SK-N-SH (cell line): ENCODE measurements at regions not wholly inside any gene's neighbourhood (a gene's known extent, or its start where the extent isn't known, plus 50 kb on each side); places are given as distances from the start of the nearest gene placed in this dataset.

ENCODE experiments used
- CTCF ChIA-PET: fragments of 300-600, 350-600 bp; formaldehyde crosslinking; extraction: SDS; loops from one replicate; lab custom pipeline; 2021; lab: Yijun Ruan, JAX
- POLR2A ChIA-PET: fragments of 350-600 bp; sonication (Branson Sonifier 250); formaldehyde crosslinking; extraction: SDS; loops from one replicate; lab custom pipeline; 2020; ENCODE audit warnings: antibody characterized with exemption, inconsistent platforms; lab: Yijun Ruan, JAX
- DNase-seq: peaks from one replicate; pipeline ENCODE4 v3.0.0; 2012
- H2AFZ ChIP-seq: fragments of 200-600 bp; sonication (generic); 2 replicates; pipeline ENCODE4 v1.8.1; 2016; ENCODE audit warnings: antibody characterized with exemption, mild to moderate bottlenecking, low read depth
- H3F3A ChIP-seq: fragments of 200-600 bp; sonication (generic); replicated peaks from 2 replicates; pipeline ENCODE3; 2016; ENCODE audit warnings: antibody characterized with exemption, mild to moderate bottlenecking; ENCODE audit not compliant: insufficient read depth
- H3K27ac ChIP-seq, 2 experiments: fragments of 200-500 bp in 1 of 2; fragments of 200-600 bp in 1 of 2; sonication (Bioruptor generic) in 1 of 2; sonication (generic), shearing (Covaris generic) in 1 of 2; 2 replicates each; pipeline versions ENCODE4 v1.5.1 to v1.6.1; 2014 to 2016; ENCODE audit warnings: low read depth in 2 of 2, inconsistent platforms in 1 of 2, low read length in 1 of 2, mild to moderate bottlenecking in 1 of 2, mixed read lengths in 1 of 2
- H3K27me3 ChIP-seq: fragments of 200-600 bp; sonication (generic), shearing (Covaris generic); 2 replicates; pipeline ENCODE4 v1.6.1; 2016; ENCODE audit warnings: mixed run types; ENCODE audit not compliant: insufficient read depth
- H3K36me3 ChIP-seq, 2 experiments: fragments of 200-500 bp in 1 of 2; fragments of 200-600 bp in 1 of 2; sonication (Bioruptor generic) in 1 of 2; sonication (generic) in 1 of 2; replicated peaks in 1 of 2; 2 replicates each; pipeline versions ENCODE3 to v1.5.1; 2014 to 2016; ENCODE audit warnings: low read length in 1 of 2, mild to moderate bottlenecking in 1 of 2; ENCODE audit not compliant: insufficient read depth in 2 of 2, control insufficient read depth in 1 of 2
- H3K4me1 ChIP-seq, 2 experiments: fragments of 200-500 bp in 1 of 2; fragments of 200-600 bp in 1 of 2; sonication (Bioruptor generic) in 1 of 2; sonication (generic), shearing (Covaris generic) in 1 of 2; 2 replicates each; pipeline versions ENCODE4 v1.5.1 to v1.6.1; 2014 to 2016; ENCODE audit warnings: low read depth in 1 of 2, low read length in 1 of 2, mixed run types in 1 of 2; ENCODE audit not compliant: insufficient read depth in 2 of 2, control insufficient read depth in 1 of 2
- H3K4me2 ChIP-seq: fragments of 200-600 bp; sonication (generic), shearing (Covaris generic); 2 replicates; pipeline ENCODE4 v1.6.1; 2017; ENCODE audit warnings: mixed run types
- H3K4me3 ChIP-seq, 2 experiments: fragments of 200-500 bp in 1 of 2; fragments of 200-600 bp in 1 of 2; sonication (Bioruptor generic) in 1 of 2; sonication (generic), shearing (Covaris generic) in 1 of 2; 2 replicates each; pipeline versions ENCODE4 v1.5.1 to v1.8.1; 2014 to 2016; ENCODE audit warnings: low read depth in 2 of 2, inconsistent platforms in 1 of 2, low read length in 1 of 2, mild to moderate bottlenecking in 1 of 2, mixed read lengths in 1 of 2, moderate library complexity in 1 of 2
- H3K79me2 ChIP-seq: fragments of 200-600 bp; sonication (generic); 2 replicates; pipeline ENCODE4 v1.8.1; 2017; ENCODE audit warnings: mild to moderate bottlenecking; ENCODE audit not compliant: insufficient read depth
- H3K9ac ChIP-seq: fragments of 200-600 bp; sonication (generic); 2 replicates; pipeline ENCODE4 v1.6.1; 2017; ENCODE audit warnings: mixed run types
- H3K9me2 ChIP-seq: fragments of 200-600 bp; sonication (generic); 2 replicates; pipeline ENCODE4 v1.6.1; 2017; ENCODE audit warnings: mixed run types
- H3K9me3 ChIP-seq: fragments of 200-600 bp; sonication (generic); 2 replicates; pipeline ENCODE4 v1.6.1; 2017; ENCODE audit warnings: mixed run types, mild to moderate bottlenecking, moderate library complexity
- H4K20me1 ChIP-seq: fragments of 200-600 bp; sonication (generic); 2 replicates; pipeline ENCODE4 v1.6.1; 2017; ENCODE audit warnings: mild to moderate bottlenecking, mixed run types; ENCODE audit not compliant: insufficient read depth
- EP300 ChIP-seq, 2 experiments: IDR thresholded peaks; 2 replicates each; pipeline versions ENCODE4 v1.4.0 to v1.6.1; 2012; ENCODE audit warnings: borderline replicate concordance in 1 of 2, low read depth in 1 of 2, low read length in 1 of 2
- GABPA ChIP-seq: IDR thresholded peaks from 2 replicates; pipeline ENCODE4 v1.4.0; 2012; ENCODE audit warnings: low read depth, mild to moderate bottlenecking
- IRF3 ChIP-seq: fragments of 150-350 bp; IDR thresholded peaks from 2 replicates; pipeline ENCODE4 v1.6.1; 2016; ENCODE audit warnings: mild to moderate bottlenecking, low read depth, low read length
- MEF2A ChIP-seq: IDR thresholded peaks from 2 replicates; pipeline ENCODE4 v1.4.0; 2012; ENCODE audit warnings: low read depth, borderline replicate concordance
- NRF1 ChIP-seq: IDR thresholded peaks from 2 replicates; pipeline ENCODE4 v1.6.1; 2012; ENCODE audit warnings: low read depth, mild to moderate bottlenecking, low read length
- POLR2AphosphoS5 ChIP-seq: IDR thresholded peaks from 2 replicates; pipeline ENCODE4 v1.6.1; 2012; ENCODE audit warnings: low read depth, low read length
- RCOR1 ChIP-seq: fragments of 150-350 bp; IDR thresholded peaks from 2 replicates; pipeline ENCODE4 v1.6.1; 2017; ENCODE audit warnings: antibody characterized with exemption, low read length
- REST ChIP-seq: IDR thresholded peaks from 2 replicates; pipeline ENCODE4 v1.6.1; 2012; ENCODE audit warnings: mild to moderate bottlenecking, low read depth, low read length, moderate library complexity
- USF1 ChIP-seq: IDR thresholded peaks from 2 replicates; pipeline ENCODE4 v1.4.0; 2012; ENCODE audit warnings: low read depth, borderline replicate concordance
- ZBTB33 ChIP-seq: IDR thresholded peaks from 2 replicates; pipeline ENCODE4 v1.4.0; 2012; ENCODE audit warnings: low read depth, borderline replicate concordance
- WGBS: methylation state at CpG from one replicate; pipeline ENCODE4 v1.1.6; 2017; ENCODE audit warnings: low lambda C conversion rate; 5-methylcytosine and 5-hydroxymethylcytosine counted together

GRCh38 chr6:91140449-91140848 is 553.6 kb upstream of the MAP3K7 start:
- Histone ChIP-seq H3K27me3 (no peaks in the 10 kb centered on the region), H3K4me1 (peaks cover 0 to 7% of the 10 kb centered on the region in 2 experiments; a peak in 1 of 4 replicates), H3K9ac (no peak overlapping the region), H3K9me3 (no peaks in the 10 kb centered on the region), H2AFZ (no peak overlapping the region), H3K79me2 (no peaks in the 10 kb centered on the region), H3K36me3 (no peaks in the 10 kb centered on the region)
- DNase-seq: no peak
- ChIA-PET POLR2A (no interaction called here), CTCF (no interaction called here)
- 0% methylated on average over 2 of the region's 2 CpGs for WGBS
- TF ChIP-seq EP300 (IDR thresholded peaks at IDR 0.05; ENCODE audit: borderline replicate concordance in 1 of 2, low read depth in 1 of 2, low read length in 1 of 2): no peak
- TF ChIP-seq USF1: no peak
- no peak for TF ChIP-seq MEF2A
- TF ChIP-seq REST: no peak
- TF ChIP-seq, all 33 proteins: peak for 0
- Histone ChIP-seq H3K4me3 (no peak overlapping the region), H3K27ac (no peak overlapping the region), H3F3A (no peaks in the 10 kb centered on the region), H3K4me2 (no peak overlapping the region), H4K20me1 (no peaks in the 10 kb centered on the region), H3K9me2 (no peaks in the 10 kb centered on the region)

- H3K27me3 ChIP-seq: no peaks in the 10 kb centered on the region
- H2AFZ ChIP-seq: no peak overlapping the region
- no peaks in the 10 kb centered on the region for H3K9me2 ChIP-seq
- no peaks in the 10 kb centered on the region for H3K9me3 ChIP-seq
- no peaks in the 10 kb centered on the region for H4K20me1 ChIP-seq
- H3K4me1 ChIP-seq: peaks cover 0 to 7% of the 10 kb centered on the region in 2 experiments; a peak in 1 of 4 replicates
- no peaks in the 10 kb centered on the region for H3K79me2 ChIP-seq
- ChIA-PET POLR2A (no interaction called here), CTCF (no interaction called here)
- H3K36me3 ChIP-seq: no peaks in the 10 kb centered on the region
- H3K27ac ChIP-seq: no peak overlapping the region
- WGBS: 7% methylated on average over 2 of the region's 2 CpGs
- no peaks in the 10 kb centered on the region for H3F3A ChIP-seq
- H3K9ac ChIP-seq: no peak overlapping the region
- H3K4me3 ChIP-seq: no peak overlapping the region
- H3K4me2 ChIP-seq: no peak overlapping the region
- DNase-seq: no peak
- TF ChIP-seq RCOR1: no peak
Observed at GRCh38 chr6:91137286-91137685, 550.4 kb upstream of the MAP3K7 start.

- no peak for DNase-seq
- Histone ChIP-seq H3K27me3 (no peaks in the 10 kb centered on the region), H3K79me2 (no peaks in the 10 kb centered on the region), H3K27ac (no peak overlapping the region), H3K4me2 (no peak overlapping the region), H4K20me1 (no peaks in the 10 kb centered on the region), H3K9me2 (no peaks in the 10 kb centered on the region), H3K4me1 (no peaks in the 10 kb centered on the region), H3K4me3 (no peak overlapping the region), H3K9me3 (no peaks in the 10 kb centered on the region), H3K9ac (no peak overlapping the region), H2AFZ (no peak overlapping the region), H3F3A (no peaks in the 10 kb centered on the region), H3K36me3 (no peaks in the 10 kb centered on the region)
- 0% methylated on average over 2 of the region's 2 CpGs for WGBS
- POLR2A ChIA-PET: no interaction called here
- CTCF ChIA-PET: no interaction called here
- TF ChIP-seq RCOR1 (no peak), POLR2AphosphoS5 (no peak), IRF3 (no peak), NRF1 (no peak), ZBTB33 (no peak), GABPA (no peak)
Observed at GRCh38 chr6:91135406-91136103, 548.7 kb upstream of the MAP3K7 start.
